Neuron (in vitro differentiated cells): ENCODE measurements at regions not wholly inside any gene's neighbourhood (a gene's known extent, or its start where the extent isn't known, plus 50 kb on each side); places are given as distances from the start of the nearest gene placed in this dataset.

Source experiments
- H2AFZ ChIP-seq: one replicate; pipeline ENCODE4 v1.6.1; 2013; ENCODE audit warnings: low read depth, mild to moderate bottlenecking, inconsistent platforms, low read length, moderate library complexity
- H3K27me3 ChIP-seq: one replicate; pipeline ENCODE4 v1.6.1; 2013; ENCODE audit warnings: low read length; ENCODE audit not compliant: insufficient read depth
- H3K36me3 ChIP-seq: one replicate; pipeline ENCODE4 v1.6.1; 2013; ENCODE audit warnings: low read length; ENCODE audit not compliant: insufficient read depth
- H3K4me1 ChIP-seq: one replicate; pipeline ENCODE4 v1.6.1; 2013; ENCODE audit warnings: low read length; ENCODE audit not compliant: insufficient read depth
- H3K4me3 ChIP-seq: 2 replicates; pipeline ENCODE4 v1.5.1; 2013; ENCODE audit warnings: mild to moderate bottlenecking, low read length, moderate library complexity
- H3K9me3 ChIP-seq: one replicate; pipeline ENCODE4 v1.6.1; 2013; ENCODE audit warnings: low read length

DNA sequence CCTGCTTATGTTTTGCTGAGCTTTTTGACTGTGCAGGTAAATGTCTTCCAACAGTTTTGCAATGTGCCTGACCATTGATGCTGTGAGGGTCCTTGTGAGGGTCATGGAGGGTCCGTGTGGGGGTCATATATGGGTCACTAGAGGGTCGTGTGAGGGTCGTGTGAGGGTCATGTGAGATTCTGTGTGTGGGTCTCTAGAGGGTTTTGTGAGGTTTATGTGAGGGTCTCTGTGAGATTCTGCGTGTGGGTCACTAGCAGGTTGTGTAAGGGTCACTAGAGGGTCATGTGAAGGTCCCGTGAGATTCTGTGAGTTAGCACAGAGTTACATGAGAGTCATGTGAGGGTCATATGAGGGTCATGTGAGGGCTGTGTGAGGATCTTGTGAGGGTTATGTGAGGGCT lies 263.9 kb upstream of the B3GAT1 start:
- Histone ChIP-seq H3K36me3 (no peaks in the 10 kb centered on the region), H3K4me1 (peaks cover 5% of the 10 kb centered on the region), H3K9me3 (no peaks in the 10 kb centered on the region), H3K27me3 (peaks cover 3% of the 10 kb centered on the region), H2AFZ (no peak overlapping the region), H3K4me3 (no peak overlapping the region)

DNA sequence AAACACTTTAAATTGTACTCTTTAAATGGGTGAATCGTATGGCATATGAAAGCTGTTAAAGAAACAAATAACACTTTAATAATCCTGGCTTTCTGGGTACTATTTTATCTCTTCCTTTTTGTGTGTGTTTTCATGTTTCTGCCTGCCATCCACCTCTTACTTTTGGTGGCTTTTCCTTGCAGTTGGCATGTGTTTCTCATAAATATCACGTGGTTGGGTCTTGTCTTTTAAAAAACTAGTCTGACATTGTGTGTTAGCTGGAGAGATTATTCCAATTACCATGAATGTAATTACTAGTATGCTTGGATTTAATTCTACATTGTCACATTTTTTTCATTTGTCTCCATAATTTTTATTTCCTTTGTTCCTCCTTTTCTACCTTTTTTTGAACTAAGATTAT lies 262.9 kb upstream of the B3GAT1 start:
- H3K4me1 ChIP-seq, result peaks cover 5% of the 10 kb centered on the region
- H3K27me3 ChIP-seq, result peaks cover 9% of the 10 kb centered on the region
- no peaks in the 10 kb centered on the region for H3K9me3 ChIP-seq
- H2AFZ ChIP-seq, result no peak overlapping the region
- no peak overlapping the region for H3K4me3 ChIP-seq
- no peaks in the 10 kb centered on the region for H3K36me3 ChIP-seq

DNA sequence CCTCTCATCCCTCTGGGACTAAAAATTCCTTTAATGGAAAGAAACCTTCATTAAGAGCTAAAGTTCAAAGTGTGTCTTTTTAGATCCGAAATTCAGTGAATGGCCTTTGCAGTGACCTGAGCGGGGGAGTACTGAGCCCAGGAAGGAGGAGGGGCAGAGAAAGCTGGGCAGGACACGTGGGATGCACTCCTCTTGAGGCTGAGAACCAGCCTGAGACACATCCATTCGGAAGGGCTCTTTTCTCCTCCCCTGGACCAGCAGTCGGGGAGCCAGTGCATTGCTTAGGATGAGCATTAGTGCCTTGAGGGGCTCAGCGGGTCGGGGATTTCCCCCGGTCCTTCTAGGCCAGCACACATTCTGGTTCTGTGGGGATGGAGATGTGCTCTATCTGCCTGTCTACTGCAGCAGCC lies 258.9 kb upstream of the B3GAT1 start:
- Histone ChIP-seq H3K27me3 (peaks cover 7% of the 10 kb centered on the region), H3K9me3 (no peaks in the 10 kb centered on the region), H3K4me3 (no peak overlapping the region), H3K36me3 (no peaks in the 10 kb centered on the region), H3K4me1 (no peaks in the 10 kb centered on the region), H2AFZ (no peak overlapping the region)

DNA sequence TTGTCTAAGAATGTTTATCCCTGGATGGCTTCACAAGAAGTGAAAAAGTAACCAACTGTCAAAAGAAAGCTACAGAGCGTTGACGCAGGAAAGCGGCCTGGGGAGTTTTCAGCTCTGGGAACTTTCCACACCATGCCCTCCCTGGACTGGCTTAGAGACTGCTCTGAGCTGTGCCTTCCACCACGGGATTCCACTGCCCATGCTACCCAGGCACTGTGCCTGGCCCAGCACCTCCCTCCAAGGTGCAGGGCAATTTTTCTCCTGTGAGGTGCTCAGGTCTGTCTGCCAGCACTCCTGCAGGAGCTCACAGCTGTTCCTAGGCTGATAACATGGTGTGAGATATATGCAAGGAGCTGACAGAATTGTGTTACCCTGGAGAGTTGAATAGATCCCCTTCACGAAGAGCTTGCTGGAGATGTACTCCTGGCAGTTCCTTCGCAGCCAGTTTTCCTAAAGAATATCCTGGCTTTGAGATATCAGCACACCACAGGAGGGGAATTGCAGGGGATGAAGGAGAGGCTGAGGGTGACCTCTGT lies 258.3 kb upstream of the B3GAT1 start:
- Histone ChIP-seq H3K27me3 (peaks cover 7% of the 10 kb centered on the region), H2AFZ (no peak overlapping the region), H3K9me3 (no peaks in the 10 kb centered on the region), H3K36me3 (no peaks in the 10 kb centered on the region), H3K4me1 (no peaks in the 10 kb centered on the region), H3K4me3 (no peak overlapping the region)

DNA sequence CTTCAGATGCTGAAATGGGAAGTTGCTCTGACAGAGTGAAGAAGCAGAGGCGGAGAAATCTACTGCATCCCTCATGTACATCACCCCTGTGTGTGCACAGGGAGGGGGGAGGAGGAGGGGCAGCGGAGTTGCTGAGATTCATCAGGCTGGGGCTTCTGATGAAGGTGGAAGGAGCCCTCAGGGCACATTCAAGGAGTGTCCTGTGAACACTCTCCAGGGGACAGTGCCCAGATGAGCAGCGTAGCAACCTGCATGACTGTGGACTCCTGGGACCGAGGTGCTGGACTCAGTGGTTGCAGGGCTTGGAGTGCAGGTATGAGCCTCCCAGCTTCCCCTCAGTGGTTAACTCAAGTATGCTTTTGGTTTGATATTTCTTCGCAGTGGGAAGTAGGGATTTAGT lies 257.8 kb upstream of the B3GAT1 start:
- Histone ChIP-seq H3K27me3 (peaks cover 7% of the 10 kb centered on the region), H3K9me3 (no peaks in the 10 kb centered on the region), H2AFZ (no peak overlapping the region), H3K4me3 (no peak overlapping the region), H3K36me3 (no peaks in the 10 kb centered on the region), H3K4me1 (no peaks in the 10 kb centered on the region)

DNA sequence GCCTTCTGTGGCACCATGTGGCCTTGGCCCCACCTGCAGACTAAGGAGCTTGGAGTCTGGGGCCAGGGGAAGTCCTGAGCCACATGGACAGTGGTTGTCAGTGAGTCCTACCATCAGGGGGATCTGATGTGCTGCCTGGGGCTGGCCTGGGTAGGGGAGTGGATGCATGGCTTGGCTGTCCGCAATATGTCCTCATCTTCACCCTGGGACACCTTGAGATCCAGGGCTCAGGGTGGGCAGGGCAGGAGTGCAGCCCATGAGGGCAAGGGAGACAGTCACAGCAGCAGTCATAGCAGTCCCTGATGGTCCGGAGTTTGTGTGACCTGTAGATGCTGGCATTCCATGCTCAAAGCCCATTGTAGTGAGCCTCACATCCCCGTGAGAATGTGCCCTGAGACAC lies 256.8 kb upstream of the B3GAT1 start:
- H3K27me3 ChIP-seq, result peaks cover 7% of the 10 kb centered on the region
- no peak overlapping the region for H2AFZ ChIP-seq
- no peaks in the 10 kb centered on the region for H3K4me1 ChIP-seq
- no peaks in the 10 kb centered on the region for H3K9me3 ChIP-seq
- H3K4me3 ChIP-seq, result no peak overlapping the region
- H3K36me3 ChIP-seq, result no peaks in the 10 kb centered on the region

DNA sequence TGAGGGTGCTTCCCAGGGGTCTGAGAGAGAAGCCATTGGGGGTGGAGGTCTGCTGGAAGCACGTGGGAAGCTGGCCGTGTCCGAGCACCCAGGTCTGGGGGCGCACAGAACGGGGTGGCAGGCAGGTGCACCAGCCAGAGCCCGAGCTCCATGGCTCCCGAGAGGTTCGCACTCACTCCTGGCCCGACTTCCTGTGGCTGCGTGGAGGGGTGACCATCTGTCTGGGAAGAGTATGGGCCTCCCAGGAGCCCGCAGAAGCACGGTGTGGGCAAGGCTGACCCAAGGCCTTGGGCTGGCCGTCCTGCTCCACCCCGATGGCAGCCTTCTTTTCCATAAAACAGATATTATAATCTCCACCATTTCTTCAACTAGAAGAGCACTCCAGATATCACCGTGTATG lies 256.0 kb upstream of the B3GAT1 start:
- H3K4me1 ChIP-seq, result no peaks in the 10 kb centered on the region
- H3K9me3 ChIP-seq, result no peaks in the 10 kb centered on the region
- no peak overlapping the region for H2AFZ ChIP-seq
- H3K36me3 ChIP-seq, result no peaks in the 10 kb centered on the region
- H3K4me3 ChIP-seq, result no peak overlapping the region
- peaks cover 7% of the 10 kb centered on the region for H3K27me3 ChIP-seq

DNA sequence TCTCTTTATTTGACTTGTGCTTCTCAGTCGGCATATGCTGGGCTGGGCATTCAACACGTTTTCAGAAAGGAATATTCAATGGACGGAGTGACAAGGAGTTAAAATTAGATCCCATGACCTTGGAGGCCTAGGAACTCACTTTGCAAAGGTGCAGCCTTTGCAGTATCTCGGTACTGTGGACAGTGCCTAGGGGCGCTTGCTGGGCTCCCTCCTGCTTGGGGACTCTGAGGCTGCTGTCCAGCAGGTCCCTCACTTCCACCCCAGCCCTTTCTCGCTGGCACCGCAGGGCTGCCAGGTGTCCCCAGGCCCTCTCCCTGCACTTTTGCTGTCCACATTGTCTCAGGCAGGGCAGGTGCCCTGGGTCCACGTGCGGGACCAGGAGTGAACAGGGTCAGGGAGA lies 255.5 kb upstream of the B3GAT1 start:
- no peaks in the 10 kb centered on the region for H3K9me3 ChIP-seq
- no peaks in the 10 kb centered on the region for H3K4me1 ChIP-seq
- no peak overlapping the region for H3K4me3 ChIP-seq
- H2AFZ ChIP-seq, result no peak overlapping the region
- peaks cover 7% of the 10 kb centered on the region for H3K27me3 ChIP-seq
- no peaks in the 10 kb centered on the region for H3K36me3 ChIP-seq

DNA sequence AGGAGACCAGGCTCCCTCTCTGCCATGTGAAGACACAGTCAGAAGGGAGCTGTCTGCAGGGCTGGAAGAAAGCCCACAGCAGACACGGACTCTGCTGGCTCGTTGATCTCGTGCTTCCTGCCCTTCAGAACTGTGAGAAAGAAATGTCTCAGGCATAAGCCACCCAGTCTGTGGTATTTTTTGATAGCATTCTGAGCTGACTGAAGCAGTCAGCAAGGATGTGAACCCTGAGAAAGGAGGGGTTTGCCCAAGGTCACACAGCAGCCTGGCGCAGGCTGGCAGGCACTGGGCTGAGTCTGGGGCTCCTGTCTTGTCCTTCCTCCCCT lies 255.1 kb upstream of the B3GAT1 start:
- Histone ChIP-seq H3K4me3 (no peak overlapping the region), H3K4me1 (no peaks in the 10 kb centered on the region), H3K36me3 (no peaks in the 10 kb centered on the region), H3K27me3 (peaks cover 7% of the 10 kb centered on the region), H2AFZ (no peak overlapping the region), H3K9me3 (no peaks in the 10 kb centered on the region)

DNA sequence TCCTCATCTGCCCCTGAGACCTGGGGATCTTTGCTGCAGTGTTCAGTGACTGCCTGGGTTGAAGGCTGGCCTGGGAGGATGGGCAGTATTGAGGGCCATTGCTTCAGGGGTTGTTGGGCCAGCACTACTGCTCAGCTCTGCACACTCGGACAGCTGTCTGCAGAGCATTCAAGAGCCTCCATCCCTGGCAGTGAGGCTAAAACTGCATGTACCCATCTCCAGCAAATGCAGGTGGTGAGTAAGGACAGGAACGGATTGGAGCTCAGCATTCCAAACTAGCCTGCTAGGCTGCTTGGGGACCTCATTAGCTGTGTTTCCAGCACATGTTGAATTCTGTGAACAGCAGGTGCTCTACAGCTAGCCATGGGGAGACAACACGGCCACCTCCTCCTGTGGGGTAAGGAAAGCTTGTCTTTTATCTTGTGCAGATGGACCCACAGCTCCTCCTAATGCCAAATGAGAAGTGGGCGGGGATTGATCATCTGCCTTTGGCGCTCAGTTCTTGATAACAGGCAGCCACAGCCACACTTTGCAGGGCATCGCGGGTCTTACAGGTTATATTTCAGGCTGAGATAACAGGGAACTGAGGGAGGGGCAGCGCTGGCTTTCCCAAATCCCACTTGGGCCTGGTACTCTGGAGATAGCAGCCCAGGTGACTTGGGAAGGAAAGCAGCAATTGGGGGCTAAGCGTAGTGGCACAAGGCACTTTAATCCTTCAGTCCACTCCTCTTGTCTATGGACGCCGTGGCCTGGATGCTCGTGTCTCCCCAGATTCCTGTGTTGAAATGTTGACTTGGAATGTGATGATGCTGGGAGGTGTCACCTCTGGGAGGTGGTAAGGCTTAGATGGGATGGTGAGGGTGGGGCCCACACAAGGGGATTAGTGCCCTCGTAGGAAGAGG lies 254.5 kb upstream of the B3GAT1 start:
- H3K27me3 ChIP-seq, result peaks cover 7% of the 10 kb centered on the region
- H2AFZ ChIP-seq, result no peak overlapping the region
- H3K36me3 ChIP-seq, result no peaks in the 10 kb centered on the region

DNA sequence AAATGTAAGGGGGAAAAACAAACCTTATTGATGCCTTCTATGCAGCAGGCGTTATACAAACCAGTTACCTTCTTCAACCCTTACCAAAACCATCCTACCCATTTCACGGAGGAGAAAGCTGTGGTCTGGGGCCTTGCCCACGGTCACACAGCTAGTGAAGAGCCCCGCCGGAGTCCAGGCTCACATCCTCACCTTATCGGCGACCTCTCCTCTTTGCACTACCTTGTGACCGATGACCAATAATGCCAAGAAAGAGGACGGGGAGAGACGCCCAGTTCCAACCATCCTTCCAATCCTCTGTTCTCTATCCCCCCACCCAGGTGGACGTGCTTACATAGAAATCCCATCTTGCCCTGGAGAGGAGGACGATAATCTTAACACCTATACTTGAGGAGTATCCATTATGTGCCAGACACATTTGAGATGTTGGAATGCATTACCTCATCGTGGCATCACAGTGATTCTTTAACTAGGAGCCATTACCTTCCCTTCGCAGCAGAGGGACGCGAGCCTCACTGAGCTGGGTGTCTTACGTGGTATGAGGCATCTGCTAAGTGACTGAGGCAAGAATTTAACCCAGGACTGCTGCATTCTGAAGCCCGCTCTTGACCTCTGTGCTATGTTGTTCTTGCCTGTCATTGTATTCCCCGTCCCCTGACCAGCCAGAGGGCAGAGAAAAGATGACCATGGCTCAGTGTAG lies 253.7 kb upstream of the B3GAT1 start:
- Histone ChIP-seq H3K4me3 (no peak overlapping the region), H3K9me3 (no peaks in the 10 kb centered on the region), H2AFZ (no peak overlapping the region), H3K27me3 (peaks cover 7% of the 10 kb centered on the region), H3K36me3 (no peaks in the 10 kb centered on the region), H3K4me1 (no peaks in the 10 kb centered on the region)

More for the DNA sequence above, 254.5 kb upstream of the B3GAT1 start:
- H3K9me3 ChIP-seq, result no peaks in the 10 kb centered on the region
- no peak overlapping the region for H3K4me3 ChIP-seq
- H3K4me1 ChIP-seq, result no peaks in the 10 kb centered on the region

DNA sequence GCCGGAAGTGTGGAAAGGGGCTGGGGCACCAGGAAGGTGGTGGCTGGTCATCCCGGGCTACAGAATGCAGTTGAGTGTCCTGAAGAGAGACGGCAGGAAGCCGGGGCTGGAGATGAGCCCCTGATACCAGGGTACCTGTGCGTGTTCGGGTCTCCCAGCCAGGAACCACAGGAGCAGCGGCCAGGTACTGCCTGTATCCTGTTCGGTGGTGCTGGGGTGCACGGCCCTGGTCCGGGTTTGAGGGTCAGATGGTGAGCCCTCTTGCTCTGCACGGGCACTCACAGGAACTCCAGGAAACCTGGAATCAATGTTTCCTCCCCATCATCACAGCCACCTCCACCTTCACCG lies 253.1 kb upstream of the B3GAT1 start:
- Histone ChIP-seq H2AFZ (no peak overlapping the region), H3K27me3 (peaks cover 1% of the 10 kb centered on the region), H3K36me3 (no peaks in the 10 kb centered on the region), H3K4me3 (no peak overlapping the region), H3K9me3 (no peaks in the 10 kb centered on the region), H3K4me1 (no peaks in the 10 kb centered on the region)

DNA sequence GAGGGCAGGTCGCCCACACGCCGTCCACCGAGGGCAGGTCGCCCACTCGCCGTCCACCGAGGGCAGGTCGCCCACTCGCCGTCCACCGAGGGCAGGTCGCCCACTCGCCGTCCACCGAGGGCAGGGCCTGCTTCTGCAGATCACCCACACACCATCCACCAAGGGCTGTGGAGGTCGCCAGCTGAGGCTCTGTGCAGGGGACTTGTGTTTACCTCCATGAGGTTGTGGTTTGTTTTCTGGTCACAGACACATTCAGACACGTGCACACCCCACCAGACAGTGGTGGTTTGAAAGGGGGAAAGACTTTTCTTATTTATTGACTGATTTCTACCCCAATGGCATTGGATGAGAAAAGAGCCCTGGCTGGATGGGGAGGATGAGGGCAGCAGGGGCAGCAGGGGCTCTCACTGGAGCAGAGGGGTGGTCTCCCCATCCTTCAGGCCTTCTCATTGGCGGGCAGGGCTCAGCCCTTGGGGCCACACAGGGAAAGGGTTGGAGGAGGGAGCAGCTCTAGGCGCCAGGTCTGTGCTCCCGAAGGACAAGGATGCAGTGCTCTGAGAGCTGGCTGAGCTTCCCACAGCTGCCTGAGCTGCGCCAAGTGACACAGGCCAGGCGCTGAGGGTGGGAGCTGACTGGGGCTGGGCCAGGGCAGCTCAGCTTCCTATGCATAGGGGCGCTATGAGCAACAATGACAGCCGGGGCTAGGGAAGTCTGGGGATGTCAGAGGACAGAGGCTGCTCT lies 252.6 kb upstream of the B3GAT1 start:
- H3K4me3 ChIP-seq, result no peak overlapping the region
- H3K9me3 ChIP-seq, result no peaks in the 10 kb centered on the region
- H3K4me1 ChIP-seq, result no peaks in the 10 kb centered on the region
- H3K27me3 ChIP-seq, result no peaks in the 10 kb centered on the region
- no peaks in the 10 kb centered on the region for H3K36me3 ChIP-seq
- H2AFZ ChIP-seq, result no peak overlapping the region
